Body of pancreas (tissue), 4 donors: ENCODE measurements at regions not wholly inside any gene's neighbourhood (a gene's known extent, or its start where the extent isn't known, plus 50 kb on each side); places are given as distances from the start of the nearest gene placed in this dataset.

ENCODE experiments used
- CTCF ChIP-seq, 7 experiments: fragments of 450-650 bp in 4 of 7; fragments of 200-600 bp in 3 of 7; sonication (generic) in 3 of 7; IDR thresholded peaks; one replicate each; pipeline ENCODE4 v1.5.1; 2016 to 2019; ENCODE audit warnings: antibody characterized with exemption in 7 of 7
- POLR2A ChIP-seq, 3 donors: fragments of 450-650 bp; IDR thresholded peaks; one replicate each; pipeline ENCODE4 v1.6.1; 2016; ENCODE audit warnings: antibody characterized with exemption in 3 of 3, mild to moderate bottlenecking in 2 of 3

GRCh38 chr6:47097092-47097945 is 55.2 kb upstream of the ADGRF1 start:
- TF ChIP-seq POLR2A (IDR thresholded peaks at IDR 0.05) (no peak), CTCF (IDR thresholded peaks at IDR 0.05) (peak; percentile 54 to 97 (median 85))
